Natural killer cell (primary cell): ENCODE measurements at regions not wholly inside any gene's neighbourhood (a gene's known extent, or its start where the extent isn't known, plus 50 kb on each side); places are given as distances from the start of the nearest gene placed in this dataset.

Experiments used
- ATAC-seq, 3 donors: fragments of 150-1000 bp in 2 of 3; fragments of 200-7000 bp in 1 of 3; cut with Tn5 transposase; 1 replicate in 1 of 3; 2 replicates in 2 of 3; pipeline ENCODE4 v1.10.0; 2021; ENCODE audit warnings: mild to moderate bottlenecking in 2 of 3, moderate library complexity in 2 of 3
- DNase-seq, 2 donors: peaks; one replicate each; pipeline versions ENCODE4 v3.0.0 to v3.0.0-alpha.2; 2013 to 2021; ENCODE audit warnings: mixed read lengths in 1 of 2
- H3K27ac ChIP-seq: one replicate; pipeline ENCODE4 v1.5.1; 2013; ENCODE audit warnings: mild to moderate bottlenecking, low read length
- H3K27me3 ChIP-seq: one replicate; pipeline ENCODE4 v1.6.1; 2013; ENCODE audit warnings: low read length; ENCODE audit not compliant: control insufficient read depth, insufficient read depth
- H3K36me3 ChIP-seq: one replicate; pipeline ENCODE4 v1.6.1; 2013; ENCODE audit warnings: low read length; ENCODE audit not compliant: control insufficient read depth, insufficient read depth
- H3K4me1 ChIP-seq: one replicate; pipeline ENCODE4 v1.6.1; 2013; ENCODE audit warnings: low read length; ENCODE audit not compliant: control insufficient read depth, insufficient read depth
- H3K4me3 ChIP-seq: one replicate; pipeline ENCODE4 v1.5.1; 2013; ENCODE audit warnings: low read length
- H3K9me3 ChIP-seq: one replicate; pipeline ENCODE4 v1.6.1; 2013; ENCODE audit warnings: low read length; ENCODE audit not compliant: control insufficient read depth, insufficient read depth
- H3K27ac Mint-ChIP-seq, 2 donors: one replicate each; pipeline ENCODE4 v1.8.0; 2022; ENCODE audit warnings: mild to moderate bottlenecking in 2 of 2, mixed read lengths in 2 of 2, moderate library complexity in 1 of 2
- H3K27me3 Mint-ChIP-seq, 2 donors: one replicate each; pipeline ENCODE4 v1.8.0; 2022; ENCODE audit warnings: low read depth in 2 of 2, mixed read lengths in 2 of 2
- H3K36me3 Mint-ChIP-seq: one replicate; pipeline ENCODE4 v1.8.0; 2022; ENCODE audit warnings: mixed read lengths
- H3K4me1 Mint-ChIP-seq, 2 donors: one replicate each; pipeline ENCODE4 v1.8.0; 2022; ENCODE audit warnings: mixed read lengths in 2 of 2
- H3K4me3 Mint-ChIP-seq: one replicate; pipeline ENCODE4 v1.8.0; 2022; ENCODE audit warnings: mild to moderate bottlenecking, moderate library complexity, mixed read lengths
- H3K9me3 Mint-ChIP-seq, 2 donors: one replicate each; pipeline ENCODE4 v1.8.0; 2022; ENCODE audit warnings: mixed read lengths in 2 of 2
- WGBS: methylation state at CpG from one replicate; pipeline ENCODE4 v1.1.7; 2013; ENCODE audit warnings: missing lambda C conversion rate; ENCODE audit not compliant: insufficient coverage; 5-methylcytosine and 5-hydroxymethylcytosine counted together
- intact Hi-C: fragments of 100-400 bp; cut with micrococcal nuclease; formaldehyde crosslinking; loops from one replicate; pipeline ENCODE4 v1.14.2; 2022
- TF ChIP-seq, protein P1 (sequence below): fragments of 200-600 bp; IDR thresholded peaks from one replicate; pipeline ENCODE4 v1.8.0; 2022; ENCODE audit warnings: antibody characterized with exemption

- Histone ChIP-seq H3K4me1 (no peaks in the 10 kb centered on the region), H3K27ac (no peak overlapping the region), H3K36me3 (no peaks in the 10 kb centered on the region), H3K9me3 (no peaks in the 10 kb centered on the region), H3K4me3 (no peak overlapping the region), H3K27me3 (no peaks in the 10 kb centered on the region)
- Mint-ChIP-seq H3K4me1 (no peaks in the 10 kb centered on the region), H3K27ac (no peak overlapping the region), H3K36me3 (no peaks in the 10 kb centered on the region), H3K9me3 (peaks cover 2 to 9% of the 10 kb centered on the region in 2 donors), H3K27me3 (no peaks in the 10 kb centered on the region), H3K4me3 (no peak overlapping the region)
- 76% methylated on average over 5 of the region's 5 CpGs for WGBS
- TF ChIP-seq, protein P1, sequence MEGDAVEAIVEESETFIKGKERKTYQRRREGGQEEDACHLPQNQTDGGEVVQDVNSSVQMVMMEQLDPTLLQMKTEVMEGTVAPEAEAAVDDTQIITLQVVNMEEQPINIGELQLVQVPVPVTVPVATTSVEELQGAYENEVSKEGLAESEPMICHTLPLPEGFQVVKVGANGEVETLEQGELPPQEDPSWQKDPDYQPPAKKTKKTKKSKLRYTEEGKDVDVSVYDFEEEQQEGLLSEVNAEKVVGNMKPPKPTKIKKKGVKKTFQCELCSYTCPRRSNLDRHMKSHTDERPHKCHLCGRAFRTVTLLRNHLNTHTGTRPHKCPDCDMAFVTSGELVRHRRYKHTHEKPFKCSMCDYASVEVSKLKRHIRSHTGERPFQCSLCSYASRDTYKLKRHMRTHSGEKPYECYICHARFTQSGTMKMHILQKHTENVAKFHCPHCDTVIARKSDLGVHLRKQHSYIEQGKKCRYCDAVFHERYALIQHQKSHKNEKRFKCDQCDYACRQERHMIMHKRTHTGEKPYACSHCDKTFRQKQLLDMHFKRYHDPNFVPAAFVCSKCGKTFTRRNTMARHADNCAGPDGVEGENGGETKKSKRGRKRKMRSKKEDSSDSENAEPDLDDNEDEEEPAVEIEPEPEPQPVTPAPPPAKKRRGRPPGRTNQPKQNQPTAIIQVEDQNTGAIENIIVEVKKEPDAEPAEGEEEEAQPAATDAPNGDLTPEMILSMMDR, result no peak
- ATAC-seq (no peak), DNase-seq (no peak)
- intact Hi-C loops, result no loop called here
Measured at GRCh38 chr5:4832471-4832870, 307.7 kb upstream of the ADAMTS16 start.

DNA sequence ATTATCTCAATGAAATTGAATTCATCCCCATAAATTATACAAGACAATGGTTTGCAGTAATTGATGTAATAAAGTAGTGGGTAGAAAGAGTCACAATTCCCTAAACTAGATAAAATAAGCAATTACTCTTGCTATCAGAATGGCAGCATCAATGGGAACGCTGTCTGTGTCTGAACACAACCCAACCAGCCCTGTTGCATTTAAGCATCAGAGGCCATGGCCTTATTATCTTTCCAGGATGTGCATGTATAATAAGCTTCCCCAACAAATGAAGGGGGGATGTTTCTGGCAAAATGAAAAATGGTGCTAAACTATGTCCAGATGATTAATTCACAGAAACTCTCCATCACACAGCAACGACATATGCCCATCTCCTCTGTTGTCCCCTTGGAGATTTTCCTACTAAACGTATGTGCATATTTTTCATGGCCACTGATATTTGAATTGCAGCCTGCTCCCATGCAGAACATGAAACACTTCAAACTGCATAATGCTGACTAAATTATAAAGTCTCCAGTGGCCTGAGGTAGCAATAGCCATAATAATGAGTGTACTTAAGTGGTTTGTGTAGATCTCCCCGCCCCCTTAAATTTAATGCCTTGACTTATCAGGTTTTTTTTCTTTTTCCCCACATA is 306.9 kb upstream of the ADAMTS16 start:
- intact Hi-C loops, result no loop called here
- Mint-ChIP-seq H3K4me1 (no peaks in the 10 kb centered on the region), H3K27ac (no peak overlapping the region), H3K36me3 (no peaks in the 10 kb centered on the region), H3K4me3 (no peak overlapping the region), H3K9me3 (peaks cover 2 to 9% of the 10 kb centered on the region in 2 donors), H3K27me3 (no peaks in the 10 kb centered on the region)
- H3K36me3 ChIP-seq, result no peaks in the 10 kb centered on the region
- TF ChIP-seq, protein P1, result no peak
- 77% methylated on average over 3 of the region's 4 CpGs for WGBS
- no peak overlapping the region for H3K4me3 ChIP-seq
- ATAC-seq, result no peak
- no peak for DNase-seq
- no peaks in the 10 kb centered on the region for H3K9me3 ChIP-seq
- no peaks in the 10 kb centered on the region for H3K27me3 ChIP-seq
- no peaks in the 10 kb centered on the region for H3K4me1 ChIP-seq
- H3K27ac ChIP-seq, result no peak overlapping the region

GRCh38 chr5:4837489-4838058 is 302.6 kb upstream of the ADAMTS16 start:
- H3K27ac Mint-ChIP-seq, result no peak overlapping the region
- WGBS, result 96% methylated on average over 28 of the region's 28 CpGs
- H3K4me3 Mint-ChIP-seq, result no peak overlapping the region
- Histone ChIP-seq H3K27ac (no peak overlapping the region), H3K4me1 (no peaks in the 10 kb centered on the region), H3K9me3 (no peaks in the 10 kb centered on the region), H3K4me3 (no peak overlapping the region), H3K27me3 (no peaks in the 10 kb centered on the region), H3K36me3 (no peaks in the 10 kb centered on the region)
- no peaks in the 10 kb centered on the region for H3K36me3 Mint-ChIP-seq
- ATAC-seq (no peak), DNase-seq (no peak)
- H3K9me3 Mint-ChIP-seq, result peaks cover 6% of the 10 kb centered on the region in 2 donors
- TF ChIP-seq, protein P1, result no peak
- H3K27me3 Mint-ChIP-seq, result no peaks in the 10 kb centered on the region
- intact Hi-C loops, result no loop called here
- H3K4me1 Mint-ChIP-seq, result no peaks in the 10 kb centered on the region

DNA sequence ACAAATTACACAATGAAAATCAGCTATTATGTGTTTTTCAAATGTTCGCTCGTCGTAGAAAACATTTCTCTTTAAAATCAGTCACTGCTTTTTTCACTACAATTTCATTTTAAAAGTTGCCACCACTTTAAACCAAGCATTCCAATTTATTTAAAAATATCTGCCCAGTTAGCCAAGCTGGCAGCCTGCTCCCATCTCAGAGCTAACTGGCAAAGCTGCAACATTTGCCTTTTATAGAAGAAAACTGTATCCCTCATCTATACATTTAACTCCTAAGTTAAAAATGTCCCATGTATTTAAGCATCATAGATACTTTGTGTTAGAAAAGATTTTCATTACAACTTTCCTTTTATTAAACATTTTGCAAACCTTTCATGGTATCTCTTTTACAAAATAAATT is 294.9 kb upstream of the ADAMTS16 start:
- no peaks in the 10 kb centered on the region for H3K36me3 Mint-ChIP-seq
- no peak overlapping the region for H3K27ac Mint-ChIP-seq
- H3K4me3 ChIP-seq, result no peak overlapping the region
- H3K27me3 Mint-ChIP-seq, result no peaks in the 10 kb centered on the region
- no peak for DNase-seq
- H3K4me1 Mint-ChIP-seq, result no peaks in the 10 kb centered on the region
- H3K27me3 ChIP-seq, result no peaks in the 10 kb centered on the region
- no peak overlapping the region for H3K27ac ChIP-seq
- no peak overlapping the region for H3K4me3 Mint-ChIP-seq
- TF ChIP-seq, protein P1, result no peak
- H3K9me3 ChIP-seq, result no peaks in the 10 kb centered on the region
- no peaks in the 10 kb centered on the region for H3K36me3 ChIP-seq
- no peak for ATAC-seq
- WGBS, result 90% methylated on average over 3 of the region's 3 CpGs
- peaks cover 13 to 16% of the 10 kb centered on the region in 2 donors for H3K9me3 Mint-ChIP-seq
- no peaks in the 10 kb centered on the region for H3K4me1 ChIP-seq
- intact Hi-C loops, result no loop called here
